Fibroblast of lung (primary cell): ENCODE measurements at regions not wholly inside any gene's neighbourhood (a gene's known extent, or its start where the extent isn't known, plus 50 kb on each side); places are given as distances from the start of the nearest gene placed in this dataset.

ENCODE experiments used
- DNase-seq, 2 donors: peaks; one replicate each; pipeline versions ENCODE4 v3.0.0 to v3.0.0-alpha.2; 2010; ENCODE audit warnings: low read depth in 2 of 2
- H2AFZ ChIP-seq: 2 replicates; pipeline ENCODE4 v1.5.1; 2012; ENCODE audit warnings: low read length, control low read depth, inconsistent platforms
- H3K27ac ChIP-seq: 2 replicates; pipeline ENCODE4 v1.5.1; 2011; ENCODE audit warnings: low read length, control low read depth; ENCODE audit not compliant: insufficient read depth
- H3K27me3 ChIP-seq: 2 replicates; pipeline ENCODE4 v1.5.1; 2011; ENCODE audit warnings: mild to moderate bottlenecking, low read length; ENCODE audit not compliant: control insufficient read depth, insufficient read depth
- H3K36me3 ChIP-seq: 2 replicates; pipeline ENCODE4 v1.5.1; 2011; ENCODE audit warnings: low read length; ENCODE audit not compliant: control insufficient read depth, insufficient read depth
- H3K4me1 ChIP-seq: 2 replicates; pipeline ENCODE4 v1.5.1; 2011; ENCODE audit warnings: low read length; ENCODE audit not compliant: control insufficient read depth, insufficient read depth; ENCODE audit errors: extremely low read depth
- H3K4me2 ChIP-seq: 2 replicates; pipeline ENCODE4 v1.5.1; 2011; ENCODE audit warnings: low read length, control low read depth; ENCODE audit not compliant: insufficient read depth; ENCODE audit errors: extremely low read depth
- H3K4me3 ChIP-seq, 4 experiments: fragments of 200-600 bp in 1 of 4; sonication (generic) in 1 of 4; replicated peaks in 1 of 4; 2 replicates each; pipeline ENCODE4 v1.5.1; 2011 to 2016; ENCODE audit warnings: low read length in 4 of 4, low read depth in 3 of 4, mild to moderate bottlenecking in 3 of 4, control low read depth in 2 of 4, inconsistent platforms in 1 of 4, mixed read lengths in 1 of 4; ENCODE audit not compliant: insufficient read depth in 1 of 4; ENCODE audit errors: control extremely low read depth in 1 of 4
- H3K79me2 ChIP-seq: 2 replicates; pipeline ENCODE4 v1.5.1; 2012; ENCODE audit warnings: mild to moderate bottlenecking, low read length, inconsistent platforms; ENCODE audit not compliant: control insufficient read depth, insufficient read depth
- H3K9ac ChIP-seq: 2 replicates; pipeline ENCODE4 v1.5.1; 2011; ENCODE audit warnings: mild to moderate bottlenecking, low read length, control low read depth; ENCODE audit not compliant: insufficient read depth
- H3K9me3 ChIP-seq: 2 replicates; pipeline ENCODE4 v1.5.1; 2012; ENCODE audit warnings: low read depth, low read length; ENCODE audit not compliant: control insufficient read depth, insufficient read depth
- H4K20me1 ChIP-seq: 2 replicates; pipeline ENCODE4 v1.5.1; 2011; ENCODE audit warnings: low read length; ENCODE audit not compliant: control insufficient read depth, insufficient read depth; ENCODE audit errors: extremely low read depth
- EZH2 ChIP-seq: IDR thresholded peaks from 2 replicates; pipeline ENCODE4 v1.5.1; 2012; ENCODE audit warnings: low read length, control low read depth, mild to moderate bottlenecking; ENCODE audit errors: missing control alignments
- TF ChIP-seq, protein P1 (sequence below), 2 donors: IDR thresholded peaks in 1 of 2; conservative IDR thresholded peaks in 1 of 2; 1 replicate in 1 of 2; 2 replicates in 1 of 2; pipeline ENCODE4 v1.5.1; 2011 to 2012; ENCODE audit warnings: low read length in 2 of 2, control low read depth in 1 of 2, inconsistent platforms in 1 of 2, low read depth in 1 of 2, mild to moderate bottlenecking in 1 of 2

GRCh38 chr13:70662231-70662940 is 554.1 kb upstream of the KLHL1 start:
- no peaks in the 10 kb centered on the region for H3K79me2 ChIP-seq
- H3K27me3 ChIP-seq = no peaks in the 10 kb centered on the region
- H3K9ac ChIP-seq = no peak overlapping the region
- no peak overlapping the region for H2AFZ ChIP-seq
- DNase-seq = no peak
- H3K36me3 ChIP-seq = no peaks in the 10 kb centered on the region
- H3K27ac ChIP-seq = no peak overlapping the region
- H4K20me1 ChIP-seq = no peaks in the 10 kb centered on the region
- no peak for TF ChIP-seq EZH2
- TF ChIP-seq, protein P1, sequence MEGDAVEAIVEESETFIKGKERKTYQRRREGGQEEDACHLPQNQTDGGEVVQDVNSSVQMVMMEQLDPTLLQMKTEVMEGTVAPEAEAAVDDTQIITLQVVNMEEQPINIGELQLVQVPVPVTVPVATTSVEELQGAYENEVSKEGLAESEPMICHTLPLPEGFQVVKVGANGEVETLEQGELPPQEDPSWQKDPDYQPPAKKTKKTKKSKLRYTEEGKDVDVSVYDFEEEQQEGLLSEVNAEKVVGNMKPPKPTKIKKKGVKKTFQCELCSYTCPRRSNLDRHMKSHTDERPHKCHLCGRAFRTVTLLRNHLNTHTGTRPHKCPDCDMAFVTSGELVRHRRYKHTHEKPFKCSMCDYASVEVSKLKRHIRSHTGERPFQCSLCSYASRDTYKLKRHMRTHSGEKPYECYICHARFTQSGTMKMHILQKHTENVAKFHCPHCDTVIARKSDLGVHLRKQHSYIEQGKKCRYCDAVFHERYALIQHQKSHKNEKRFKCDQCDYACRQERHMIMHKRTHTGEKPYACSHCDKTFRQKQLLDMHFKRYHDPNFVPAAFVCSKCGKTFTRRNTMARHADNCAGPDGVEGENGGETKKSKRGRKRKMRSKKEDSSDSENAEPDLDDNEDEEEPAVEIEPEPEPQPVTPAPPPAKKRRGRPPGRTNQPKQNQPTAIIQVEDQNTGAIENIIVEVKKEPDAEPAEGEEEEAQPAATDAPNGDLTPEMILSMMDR (conservative IDR thresholded peaks at IDR 0.05 in 1 of 2, IDR thresholded peaks at IDR 0.05 in 1 of 2; ENCODE audit: low read depth in 1 of 2, low read length in 2 of 2) = no peak
- H3K9me3 ChIP-seq = no peaks in the 10 kb centered on the region
- H3K4me2 ChIP-seq = no peak overlapping the region
- H3K4me1 ChIP-seq = no peaks in the 10 kb centered on the region
- no peak overlapping the region for H3K4me3 ChIP-seq

- Histone ChIP-seq H3K36me3 (no peaks in the 10 kb centered on the region), H3K79me2 (no peaks in the 10 kb centered on the region), H3K4me1 (no peaks in the 10 kb centered on the region), H2AFZ (no peak overlapping the region), H3K4me3 (no peak overlapping the region), H3K9me3 (no peaks in the 10 kb centered on the region), H3K9ac (no peak overlapping the region), H3K27me3 (no peaks in the 10 kb centered on the region), H3K27ac (no peak overlapping the region), H4K20me1 (no peaks in the 10 kb centered on the region), H3K4me2 (no peak overlapping the region)
- TF ChIP-seq, protein P1 (conservative IDR thresholded peaks at IDR 0.05 in 1 of 2, IDR thresholded peaks at IDR 0.05 in 1 of 2; ENCODE audit: low read depth in 1 of 2, low read length in 2 of 2) = no peak
- TF ChIP-seq EZH2 = no peak
- DNase-seq = no peak
Measured at GRCh38 chr13:70644052-70644451, 535.8 kb upstream of the KLHL1 start.

DNA sequence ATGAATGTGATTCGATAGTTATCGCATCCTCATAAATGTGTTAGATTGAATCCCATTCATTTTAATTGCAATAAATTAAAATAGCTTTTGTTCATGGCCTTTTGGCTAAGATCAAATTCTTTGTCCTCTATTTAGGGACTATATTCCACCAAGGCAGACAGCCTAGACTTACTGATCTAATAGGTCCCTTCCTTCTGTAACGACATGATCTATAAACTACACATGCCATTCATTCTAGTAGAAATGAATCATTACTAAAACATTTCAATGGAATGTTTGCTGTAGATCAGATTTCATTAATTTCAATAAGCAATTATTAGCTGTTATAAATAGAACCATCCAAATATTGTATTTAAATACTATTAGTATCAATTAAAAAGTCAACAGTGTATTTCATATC is 526.6 kb upstream of the KLHL1 start:
- Histone ChIP-seq H4K20me1 (no peaks in the 10 kb centered on the region), H3K27ac (no peak overlapping the region), H2AFZ (no peak overlapping the region), H3K9me3 (no peaks in the 10 kb centered on the region), H3K36me3 (no peaks in the 10 kb centered on the region), H3K4me2 (no peak overlapping the region), H3K4me3 (no peak overlapping the region), H3K9ac (no peak overlapping the region), H3K79me2 (no peaks in the 10 kb centered on the region), H3K4me1 (no peaks in the 10 kb centered on the region), H3K27me3 (no peaks in the 10 kb centered on the region)
- DNase-seq = no peak
- TF ChIP-seq EZH2 = no peak
- TF ChIP-seq, protein P1 (conservative IDR thresholded peaks at IDR 0.05 in 1 of 2, IDR thresholded peaks at IDR 0.05 in 1 of 2; ENCODE audit: low read depth in 1 of 2, low read length in 2 of 2) = no peak
